ENCODE measurements at regions not wholly inside any gene's neighbourhood (a gene's known extent, or its start where the extent isn't known, plus 50 kb on each side); places are given as distances from the start of the nearest gene placed in this dataset. TPM values are rescaled to one million over a fixed set of nuclear protein-coding genes. Genes with fewer than 3 reads are reported as not detected.
"Not testable (repeated sequence)": the region's sequence is repeated elsewhere in the genome, so short reads cannot be mapped to it uniquely, and the experiment has no call there.

DNA sequence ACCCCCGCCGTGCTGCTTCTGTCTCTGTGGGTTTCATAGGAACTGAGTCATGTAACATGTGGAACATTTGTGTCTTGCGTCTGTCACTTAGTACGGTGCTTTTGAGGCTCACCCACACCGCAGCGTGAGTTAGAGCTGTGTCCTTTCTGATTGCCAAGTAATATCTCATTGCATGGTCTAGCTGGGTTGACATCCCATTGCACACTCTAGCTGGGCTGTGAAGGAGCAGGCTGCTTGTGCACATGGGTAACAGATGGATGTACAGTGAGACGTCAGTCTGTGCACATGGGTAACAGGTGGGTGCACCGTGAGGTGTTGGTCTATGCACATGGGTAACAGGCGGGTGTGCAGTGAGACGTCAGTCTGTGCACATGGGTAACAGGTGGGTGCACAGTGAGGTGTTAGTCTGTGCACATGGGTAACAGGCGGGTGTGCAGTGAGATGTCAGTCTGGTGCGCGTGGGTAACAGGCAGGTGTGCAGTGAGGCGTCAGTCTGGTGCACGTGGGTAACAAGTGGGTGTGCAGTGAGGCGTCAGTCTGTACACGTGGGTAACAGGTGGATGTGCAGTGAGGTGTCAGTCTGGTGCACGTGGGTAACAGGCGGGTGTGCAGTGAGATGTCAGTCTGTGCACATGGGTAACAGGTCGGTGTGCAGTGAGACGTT lies 58.5 kb upstream of the METTL9 start:
- DNase-seq (ENCODE audit: low read depth); H3K4me3 ChIP-seq (ENCODE audit: low read depth, low read length): not testable (repeated sequence)

DNA sequence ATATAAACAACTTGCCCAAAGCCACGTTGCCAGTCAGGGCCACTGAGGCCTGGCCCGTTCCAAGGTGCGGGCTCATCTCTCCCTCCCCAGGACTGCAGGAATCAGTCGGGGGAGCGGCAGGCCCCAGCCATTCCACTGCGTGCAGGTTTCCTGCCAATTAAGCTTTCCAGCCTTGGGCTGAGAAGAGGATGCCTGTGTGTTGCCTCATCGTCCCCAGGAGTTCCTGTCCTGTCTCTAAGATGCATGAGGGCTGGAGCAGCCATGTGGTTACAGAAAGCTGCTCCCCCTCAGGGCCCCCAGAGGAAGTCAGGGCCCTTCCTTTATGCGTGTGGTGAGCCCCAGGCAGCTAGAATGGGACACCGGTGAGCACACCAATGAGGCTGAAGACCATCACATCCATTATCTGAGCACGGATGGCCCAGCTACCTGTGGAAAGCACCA lies 57.7 kb upstream of the METTL9 start:
- not testable (repeated sequence) for H3K4me3 ChIP-seq (ENCODE audit: low read depth, low read length); DNase-seq (ENCODE audit: low read depth)

DNA sequence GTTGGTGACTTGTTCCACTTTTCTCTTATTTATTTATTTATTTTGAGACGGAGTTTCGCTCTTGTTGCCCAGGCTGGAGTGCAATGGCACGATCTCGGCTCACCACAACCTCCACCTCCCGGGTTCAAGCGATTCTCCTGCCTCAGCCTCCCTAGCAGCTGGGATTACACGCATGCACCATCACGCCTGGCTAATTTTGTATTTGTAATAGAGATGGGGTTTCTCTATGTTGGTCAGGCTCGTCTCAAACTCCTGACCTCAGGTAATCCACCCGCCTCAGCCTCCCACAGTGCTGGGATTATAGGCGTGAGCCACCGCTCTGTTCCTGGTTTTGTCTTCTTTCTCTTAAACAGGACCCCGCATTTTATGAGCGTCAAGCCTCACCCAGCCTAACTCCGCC lies 57.3 kb upstream of the METTL9 start:
- H3K4me3 ChIP-seq (ENCODE audit: low read depth, low read length); DNase-seq (ENCODE audit: low read depth): not testable (repeated sequence)

DNA sequence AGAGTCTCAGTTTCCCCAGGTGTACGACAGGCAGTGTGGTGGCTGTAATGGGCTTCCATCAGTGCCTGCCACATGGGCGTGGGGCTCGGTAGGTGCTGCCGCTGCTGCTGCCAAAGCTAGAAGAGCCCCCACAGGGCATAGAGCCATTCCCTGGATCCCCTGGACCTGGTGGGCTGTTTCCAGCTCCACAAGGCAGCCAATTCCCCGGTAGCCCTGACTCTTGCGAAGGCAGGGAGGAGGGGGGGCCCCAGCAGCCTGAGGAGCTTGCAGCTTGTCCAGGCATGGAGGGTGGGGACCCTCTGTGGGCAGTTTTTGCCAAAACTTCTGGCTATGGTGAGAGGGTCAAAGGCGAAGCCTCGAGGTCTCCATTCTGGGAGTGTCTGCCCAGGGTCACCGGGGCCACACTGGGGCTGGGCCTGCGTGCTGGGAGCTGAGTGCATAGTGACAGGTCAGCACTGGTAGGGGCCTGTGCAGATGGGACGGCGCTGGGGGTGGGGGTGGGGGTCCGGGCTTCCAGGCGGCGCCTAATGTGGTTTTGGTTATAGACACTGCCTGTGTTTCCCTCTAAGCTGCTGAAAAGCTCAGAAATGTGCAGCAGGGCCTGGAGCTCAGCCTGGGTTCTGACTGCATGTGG lies 56.8 kb upstream of the METTL9 start:
- DNase-seq (ENCODE audit: low read depth); H3K4me3 ChIP-seq (ENCODE audit: low read depth, low read length): not testable (repeated sequence)

DNA sequence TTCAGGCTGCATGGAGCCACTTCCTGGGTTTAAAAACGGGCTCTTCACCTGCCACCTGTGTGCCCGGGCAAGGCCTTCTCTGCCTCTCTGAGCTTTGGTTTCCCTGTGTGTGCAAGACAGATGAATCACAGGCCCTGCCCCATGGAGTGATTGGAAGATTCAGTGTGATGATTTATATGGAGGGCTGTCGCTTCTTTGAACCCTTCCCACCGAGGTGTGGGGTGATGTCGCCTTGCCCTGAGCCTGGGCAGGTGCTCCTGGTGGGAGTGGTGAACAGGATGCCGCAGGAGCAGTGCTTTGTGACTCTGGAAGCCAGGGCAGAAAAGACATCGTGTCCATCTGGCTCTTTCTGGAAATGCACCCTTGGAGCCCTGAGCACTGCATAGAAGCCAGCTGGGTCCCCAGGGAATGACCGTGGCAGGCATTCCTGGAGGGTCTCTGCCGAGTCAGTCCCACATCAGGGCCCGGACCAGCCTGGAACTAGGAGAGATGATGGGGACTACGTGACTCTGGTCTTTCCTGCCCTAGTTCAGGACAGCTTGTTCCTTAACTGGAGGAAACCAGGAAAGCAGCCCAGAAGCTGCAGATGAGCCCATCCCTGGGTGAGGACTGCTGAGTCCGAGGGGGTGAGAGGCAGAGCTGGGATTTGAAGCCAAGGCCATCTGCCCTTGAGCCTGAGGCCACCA lies 56.1 kb upstream of the METTL9 start:
- not testable (repeated sequence) for DNase-seq (ENCODE audit: low read depth); H3K4me3 ChIP-seq (ENCODE audit: low read depth, low read length)

DNA sequence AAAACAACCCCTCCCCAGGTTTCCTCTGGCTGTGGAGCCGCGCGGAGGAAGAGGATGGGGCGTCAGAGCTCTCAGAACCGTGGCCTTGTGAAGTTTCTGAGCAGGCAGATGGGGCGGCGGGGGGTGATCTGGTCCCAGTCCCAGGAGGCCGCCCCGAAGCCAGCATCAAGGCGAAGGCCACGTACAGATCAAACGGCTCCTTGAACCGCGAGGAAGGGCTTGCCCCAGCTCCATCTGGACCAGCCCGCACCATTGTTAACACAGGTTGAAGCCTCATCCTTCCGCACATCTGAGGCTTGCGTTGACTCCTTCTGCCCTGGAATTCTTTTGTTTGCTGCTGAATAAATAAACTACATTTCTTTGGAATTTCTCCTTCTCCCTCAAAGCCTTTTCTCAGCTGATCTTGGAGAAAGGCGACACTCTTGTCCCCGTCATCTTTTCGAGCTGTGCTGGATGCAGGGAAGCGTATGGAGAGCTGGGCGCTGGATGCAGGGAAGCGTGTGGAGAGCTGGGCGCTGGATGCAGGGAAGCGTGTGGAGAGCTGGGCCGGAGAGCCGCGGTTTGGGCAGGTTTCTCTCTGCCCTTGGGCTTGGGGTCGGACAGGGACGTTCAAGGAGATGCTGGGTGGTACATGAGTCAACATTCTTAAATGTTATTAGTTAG lies 53.6 kb upstream of the METTL9 start:
- not testable (repeated sequence) for DNase-seq (ENCODE audit: low read depth); H3K4me3 ChIP-seq (ENCODE audit: low read depth, low read length)

DNA sequence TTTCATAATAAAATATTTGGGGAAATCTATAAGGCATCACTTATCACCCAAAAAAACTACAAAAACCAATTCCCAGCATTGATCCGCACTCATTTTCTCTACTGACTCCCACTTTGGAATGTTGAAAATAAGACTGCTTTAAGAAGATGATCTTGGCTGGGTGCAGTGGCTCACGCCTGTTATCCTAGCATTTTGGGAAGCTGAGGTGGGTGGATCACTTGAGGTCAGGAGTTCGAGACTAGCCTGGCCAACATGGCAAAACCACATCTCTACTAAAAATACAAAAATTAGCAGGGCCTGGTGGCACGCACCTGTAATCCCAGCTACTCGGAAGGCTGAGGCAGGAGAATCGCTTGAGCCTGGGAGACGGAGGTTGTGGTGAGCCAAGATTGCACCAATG lies 50.0 kb upstream of the METTL9 start:
- DNase-seq (ENCODE audit: low read depth); H3K4me3 ChIP-seq (ENCODE audit: low read depth, low read length): not testable (repeated sequence)

Small RNAs in the stretch of these regions (small RNA-seq; reads per million reads assigned to genes)
- not detected for gene MIR3680-1

Data from fibroblast of the aortic adventitia (primary cell).